ENCODE measurements at regions not wholly inside any gene's neighbourhood (a gene's known extent, or its start where the extent isn't known, plus 50 kb on each side); places are given as distances from the start of the nearest gene placed in this dataset.
"Not testable (repeated sequence)": the region's sequence is repeated elsewhere in the genome, so short reads cannot be mapped to it uniquely, and the experiment has no call there.

GRCh38 chr2:222364285-222364895 is 60.0 kb upstream of the SGPP2 start:
- DNase-seq = no peak
- H3K4me3 ChIP-seq = no peak overlapping the region
- H3K36me3 ChIP-seq = no peaks in the 10 kb centered on the region
- no peaks in the 10 kb centered on the region for H3K27me3 ChIP-seq
- WGBS, 2 donors = 28 to 32% methylated on average over 3 of the region's 3 CpGs
- intact Hi-C loops (cut with DNase I) = no loop called here
- no peaks in the 10 kb centered on the region for H3K9me3 ChIP-seq
- peak overlapping the region in 1 of 4 donors; percentile 19 for H3K27ac ChIP-seq
- peaks cover 0 to 26% (median 2%) of the 10 kb centered on the region in 3 donors for H3K4me1 ChIP-seq
- TF ChIP-seq CTCF (IDR thresholded peaks at IDR 0.05) (no peak), POLR2A (IDR thresholded peaks at IDR 0.05) (no peak)

DNA sequence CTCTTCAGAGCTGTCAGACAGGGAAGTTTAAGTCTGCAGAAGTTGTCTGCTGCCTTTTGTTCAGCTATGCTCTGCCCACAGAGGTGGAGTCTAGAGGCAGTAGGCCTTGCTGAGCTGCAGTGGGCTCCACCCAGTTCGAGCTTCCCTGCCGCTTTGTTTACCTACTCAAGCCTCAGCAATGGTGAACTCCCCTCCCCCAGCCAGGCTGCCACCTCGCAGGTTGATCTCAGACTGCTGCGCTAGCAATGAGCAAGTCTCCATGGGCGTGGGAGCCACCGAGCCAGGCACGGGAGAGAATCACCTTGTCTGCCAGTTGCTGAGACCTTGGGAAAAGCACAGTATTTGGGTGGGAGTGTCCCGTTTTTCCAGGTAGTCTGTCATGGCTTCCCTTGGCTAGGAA is 56.1 kb upstream of the SGPP2 start:
- H3K36me3 ChIP-seq; H3K9me3 ChIP-seq; H3K27me3 ChIP-seq; DNase-seq; intact Hi-C loops (cut with DNase I): not testable (repeated sequence)
- Histone ChIP-seq H3K4me3 (peak overlapping the region in 3 of 4 donors; percentile 12 to 28 (median 21)), H3K4me1 (peaks cover 0 to 26% (median 2%) of the 10 kb centered on the region in 3 donors), H3K27ac (peak overlapping the region in 3 of 4 donors; percentile 42 to 57 (median 50))
- WGBS, 2 donors = 56% methylated on average over 5 of the region's 8 CpGs; no CpG with 5 or more reads in 1 of the 2 donors

DNA sequence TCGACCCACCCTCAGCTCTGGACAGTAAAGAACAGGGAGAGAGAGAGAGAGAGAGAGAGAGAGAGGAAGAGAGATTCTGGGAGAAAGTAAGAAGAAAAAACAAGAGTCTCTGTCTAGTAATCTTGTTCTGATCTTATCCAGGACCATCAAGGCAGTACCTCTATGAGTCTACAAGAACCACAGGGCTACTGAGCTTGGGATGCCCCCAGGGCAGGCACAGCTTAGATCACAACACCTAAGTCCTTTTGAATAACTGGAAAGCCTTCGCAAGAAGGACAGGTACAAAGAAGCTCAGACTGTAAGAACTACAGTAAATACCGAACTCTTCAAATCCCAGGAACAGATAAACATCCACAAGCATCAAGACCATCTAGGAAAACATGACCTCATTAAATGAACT is 51.4 kb upstream of the SGPP2 start:
- no peak for DNase-seq
- intact Hi-C loops (cut with DNase I) = no loop called here
- Histone ChIP-seq H3K27ac (no peak overlapping the region), H3K9me3 (no peaks in the 10 kb centered on the region), H3K4me3 (no peak overlapping the region), H3K27me3 (no peaks in the 10 kb centered on the region), H3K4me1 (peaks cover 0 to 9% (median 2%) of the 10 kb centered on the region in 3 donors), H3K36me3 (no peaks in the 10 kb centered on the region)
- TF ChIP-seq POLR2A (IDR thresholded peaks at IDR 0.05) (no peak), CTCF (IDR thresholded peaks at IDR 0.05) (no peak)
- WGBS, 2 donors = 54 to 85% methylated on average over 3 of the region's 3 CpGs
